Urinary bladder (tissue), 3 donors: ENCODE measurements at regions not wholly inside any gene's neighbourhood (a gene's known extent, or its start where the extent isn't known, plus 50 kb on each side); places are given as distances from the start of the nearest gene placed in this dataset.

Experiments used
- DNase-seq: peaks from one replicate; pipeline ENCODE4 v3.0.0-alpha.2; 2015; ENCODE audit errors: extremely low spot score
- H3K27ac ChIP-seq: one replicate; pipeline ENCODE4 v1.5.1; 2013; ENCODE audit warnings: low read depth, mild to moderate bottlenecking, moderate library complexity
- H3K36me3 ChIP-seq: one replicate; pipeline ENCODE4 v1.6.1; 2013; ENCODE audit warnings: mild to moderate bottlenecking, moderate library complexity; ENCODE audit not compliant: insufficient read depth
- H3K4me1 ChIP-seq: one replicate; pipeline ENCODE4 v1.6.1; 2013; ENCODE audit warnings: mild to moderate bottlenecking, moderate library complexity; ENCODE audit not compliant: insufficient read depth
- H3K4me3 ChIP-seq: one replicate; pipeline ENCODE4 v1.5.1; 2013; ENCODE audit warnings: low read depth, low read length
- whole genome bisulfite sequencing: extraction: QIAGEN DNeasy Blood & Tissue Kit; methylation state at CpG from one replicate; pipeline ENCODE4 v1.1.7; 2013; 5-methylcytosine and 5-hydroxymethylcytosine counted together
- donor health status: healthy with polysubstance abuse.
- donor health status: healthy.

- WGBS: 46% methylated on average over 3 of the region's 3 CpGs
- H3K27ac ChIP-seq: no peak overlapping the region
- H3K36me3 ChIP-seq: no peaks in the 10 kb centered on the region
- H3K4me3 ChIP-seq: no peak overlapping the region
- DNase-seq: no peak
- no peaks in the 10 kb centered on the region for H3K4me1 ChIP-seq
Measured at GRCh38 chr1:221075911-221076310, 196.7 kb downstream of the HLX start.

- 74% methylated on average over 3 of the region's 3 CpGs for WGBS
- no peak overlapping the region for H3K4me3 ChIP-seq
- no peaks in the 10 kb centered on the region for H3K4me1 ChIP-seq
- peak; percentile 13 for DNase-seq
- H3K27ac ChIP-seq: no peak overlapping the region
- no peaks in the 10 kb centered on the region for H3K36me3 ChIP-seq
Measured at GRCh38 chr1:221076391-221076811, 197.2 kb downstream of the HLX start.

- Histone ChIP-seq H3K4me3 (no peak overlapping the region), H3K4me1 (no peaks in the 10 kb centered on the region), H3K27ac (no peak overlapping the region), H3K36me3 (no peaks in the 10 kb centered on the region)
- 95% methylated on average over 1 of the region's 1 CpG for WGBS
- DNase-seq: no peak
Measured at GRCh38 chr1:221078260-221078965, 199.2 kb downstream of the HLX start.

GRCh38 chr1:221083902-221084301, 204.7 kb downstream of the HLX start:
- no peak overlapping the region for H3K4me3 ChIP-seq
- no peaks in the 10 kb centered on the region for H3K4me1 ChIP-seq
- no peak for DNase-seq
- H3K36me3 ChIP-seq: no peaks in the 10 kb centered on the region
- H3K27ac ChIP-seq: no peak overlapping the region
- WGBS: 91% methylated on average over 1 of the region's 1 CpG

- no peak for DNase-seq
- Histone ChIP-seq H3K4me3 (no peak overlapping the region), H3K27ac (no peak overlapping the region), H3K4me1 (no peaks in the 10 kb centered on the region), H3K36me3 (no peaks in the 10 kb centered on the region)
- 84% methylated on average over 4 of the region's 4 CpGs for WGBS
Measured at GRCh38 chr1:221084681-221085080, 205.4 kb downstream of the HLX start.

GRCh38 chr1:221085701-221086375, 206.6 kb downstream of the HLX start:
- DNase-seq: peak; percentile 10
- 40% methylated on average over 2 of the region's 2 CpGs for whole genome bisulfite sequencing
- Histone ChIP-seq H3K27ac (peak overlapping the region; percentile 10), H3K4me3 (no peak overlapping the region), H3K36me3 (no peaks in the 10 kb centered on the region), H3K4me1 (no peaks in the 10 kb centered on the region)

GRCh38 chr1:221087919-221088318, 208.7 kb downstream of the HLX start:
- Histone ChIP-seq H3K27ac (no peak overlapping the region), H3K36me3 (no peaks in the 10 kb centered on the region), H3K4me3 (no peak overlapping the region), H3K4me1 (no peaks in the 10 kb centered on the region)
- no peak for DNase-seq
- 73% methylated on average over 2 of the region's 2 CpGs for WGBS

- Histone ChIP-seq H3K4me3 (no peak overlapping the region), H3K27ac (no peak overlapping the region), H3K4me1 (no peaks in the 10 kb centered on the region), H3K36me3 (no peaks in the 10 kb centered on the region)
- 83% methylated on average over 3 of the region's 3 CpGs for WGBS
- DNase-seq: no peak
Measured at GRCh38 chr1:221089273-221089672, 210.0 kb downstream of the HLX start.

GRCh38 chr1:221089803-221090202, 210.6 kb downstream of the HLX start:
- H3K36me3 ChIP-seq: no peaks in the 10 kb centered on the region
- no peaks in the 10 kb centered on the region for H3K4me1 ChIP-seq
- H3K4me3 ChIP-seq: no peak overlapping the region
- no peak overlapping the region for H3K27ac ChIP-seq
- 79% methylated on average over 1 of the region's 1 CpG for WGBS
- DNase-seq: no peak

GRCh38 chr1:221093903-221094791, 214.9 kb downstream of the HLX start:
- WGBS: 46% methylated on average over 5 of the region's 5 CpGs
- Histone ChIP-seq H3K4me1 (no peaks in the 10 kb centered on the region), H3K36me3 (no peaks in the 10 kb centered on the region), H3K27ac (no peak overlapping the region), H3K4me3 (no peak overlapping the region)
- no peak for DNase-seq

GRCh38 chr1:221097479-221098281, 218.4 kb downstream of the HLX start:
- no peaks in the 10 kb centered on the region for H3K4me1 ChIP-seq
- H3K4me3 ChIP-seq: no peak overlapping the region
- H3K27ac ChIP-seq: no peak overlapping the region
- no peaks in the 10 kb centered on the region for H3K36me3 ChIP-seq
- WGBS: 77% methylated on average over 6 of the region's 6 CpGs
- DNase-seq: no peak

- DNase-seq: no peak
- Histone ChIP-seq H3K4me3 (no peak overlapping the region), H3K27ac (no peak overlapping the region), H3K36me3 (no peaks in the 10 kb centered on the region), H3K4me1 (no peaks in the 10 kb centered on the region)
- 85% methylated on average over 10 of the region's 10 CpGs for WGBS
Measured at GRCh38 chr1:221098471-221099405, 219.5 kb downstream of the HLX start.
